CD4-positive, alpha-beta T cell (primary cell): ENCODE measurements at regions not wholly inside any gene's neighbourhood (a gene's known extent, or its start where the extent isn't known, plus 50 kb on each side); places are given as distances from the start of the nearest gene placed in this dataset.

Source experiments
- ATAC-seq: fragments of 200-7000 bp; cut with Tn5 transposase; one replicate; pipeline ENCODE4 v1.10.0; 2022; ENCODE audit warnings: mild to moderate bottlenecking; ENCODE audit not compliant: poor library complexity
- CTCF ChIA-PET: fragments of 350-600 bp; sonication (Branson Sonifier 250); formaldehyde crosslinking; loops from one replicate; lab custom pipeline; 2021; ENCODE audit warnings: antibody characterized with exemption, inconsistent platforms; lab: Charles Lee
- POLR2A ChIA-PET: fragments of 350-600 bp; sonication (Branson Sonifier 250); formaldehyde crosslinking; loops from one replicate; lab custom pipeline; 2021; ENCODE audit warnings: antibody characterized with exemption, inconsistent platforms; lab: Charles Lee
- DNase-seq, 14 experiments: peaks; one replicate each; pipeline ENCODE4 v3.0.0-alpha.2; 2013 to 2020; ENCODE audit warnings: mixed read lengths in 2 of 14
- H3K27ac ChIP-seq, 2 donors: one replicate each; pipeline versions ENCODE4 v1.5.1 to v1.7.0; 2013; ENCODE audit warnings: low read length in 2 of 2, low read depth in 1 of 2, mild to moderate bottlenecking in 1 of 2
- H3K27me3 ChIP-seq, 2 experiments: 1 replicate in 1 of 2; 2 replicates in 1 of 2; pipeline versions ENCODE4 v1.6.1 to v1.7.0; 2013; ENCODE audit warnings: low read length in 2 of 2, control low read depth in 1 of 2, mild to moderate bottlenecking in 1 of 2, moderate library complexity in 1 of 2; ENCODE audit not compliant: insufficient read depth in 2 of 2, control insufficient read depth in 1 of 2
- H3K36me3 ChIP-seq: one replicate; pipeline ENCODE4 v1.6.1; 2013; ENCODE audit warnings: low read length, control low read depth; ENCODE audit not compliant: insufficient read depth
- H3K4me1 ChIP-seq: one replicate; pipeline ENCODE4 v1.6.1; 2013; ENCODE audit warnings: low read length, control low read depth; ENCODE audit not compliant: insufficient read depth
- H3K4me3 ChIP-seq: one replicate; pipeline ENCODE4 v1.5.1; 2013; ENCODE audit warnings: mild to moderate bottlenecking, low read length, moderate library complexity
- H3K9me3 ChIP-seq, 2 experiments: 1 replicate in 1 of 2; 2 replicates in 1 of 2; pipeline versions ENCODE4 v1.6.1 to v1.7.0; 2013; ENCODE audit warnings: low read length in 2 of 2, mild to moderate bottlenecking in 2 of 2, control low read depth in 1 of 2, moderate library complexity in 1 of 2; ENCODE audit not compliant: control insufficient read depth in 1 of 2, insufficient read depth in 1 of 2
- H3K27ac Mint-ChIP-seq: one replicate; pipeline ENCODE4 v1.8.0; 2020; ENCODE audit warnings: mixed read lengths
- H3K27me3 Mint-ChIP-seq: one replicate; pipeline ENCODE4 v1.8.0; 2021; ENCODE audit warnings: mixed read lengths
- H3K36me3 Mint-ChIP-seq: one replicate; pipeline ENCODE4 v1.8.0; 2021; ENCODE audit warnings: low read depth, mixed read lengths
- H3K4me1 Mint-ChIP-seq: one replicate; pipeline ENCODE4 v1.8.0; 2021; ENCODE audit warnings: low read depth, mixed read lengths
- H3K4me3 Mint-ChIP-seq: one replicate; pipeline ENCODE4 v1.8.0; 2020; ENCODE audit warnings: mild to moderate bottlenecking, mixed read lengths
- H3K9me3 Mint-ChIP-seq: one replicate; pipeline ENCODE4 v1.8.0; 2020; ENCODE audit warnings: mixed read lengths
- CTCF ChIP-seq: fragments of 200-600 bp; IDR thresholded peaks from one replicate; pipeline ENCODE4 v1.8.0; 2022; ENCODE audit warnings: antibody characterized with exemption, mild to moderate bottlenecking
- intact Hi-C, 2 experiments: fragments of 100-400 bp; cut with DNase I in 1 of 2; cut with micrococcal nuclease in 1 of 2; formaldehyde crosslinking; loops; one replicate each; pipeline versions ENCODE4 v1.15.1 to v1.9.0; 2023 to 2025; cut with DNase I, micrococcal nuclease

GRCh38 chr4:55021214-55021613 is 104.2 kb downstream of the KDR start:
- H3K9me3 Mint-ChIP-seq = no peaks in the 10 kb centered on the region
- TF ChIP-seq CTCF = no peak
- Histone ChIP-seq H3K9me3 (peaks cover 0 to 4% of the 10 kb centered on the region in 2 experiments), H3K27ac (no peak overlapping the region), H3K27me3 (peaks cover 0 to 3% of the 10 kb centered on the region in 2 experiments), H3K4me3 (no peak overlapping the region), H3K4me1 (no peaks in the 10 kb centered on the region), H3K36me3 (no peaks in the 10 kb centered on the region)
- intact Hi-C loops = no loop called here
- DNase-seq (no peak), ATAC-seq (no peak)
- H3K27me3 Mint-ChIP-seq = peaks cover 26% of the 10 kb centered on the region
- H3K4me3 Mint-ChIP-seq = no peak overlapping the region
- H3K36me3 Mint-ChIP-seq = no peaks in the 10 kb centered on the region
- no peak overlapping the region for H3K27ac Mint-ChIP-seq
- ChIA-PET CTCF (no interaction called here), POLR2A (no interaction called here)
- no peaks in the 10 kb centered on the region for H3K4me1 Mint-ChIP-seq

GRCh38 chr4:55020131-55020530 is 105.3 kb downstream of the KDR start:
- H3K27me3 ChIP-seq = peaks cover 0 to 3% of the 10 kb centered on the region in 2 experiments
- peaks cover 0 to 4% of the 10 kb centered on the region in 2 experiments for H3K9me3 ChIP-seq
- Mint-ChIP-seq H3K9me3 (no peaks in the 10 kb centered on the region), H3K4me3 (no peak overlapping the region), H3K4me1 (no peaks in the 10 kb centered on the region), H3K27me3 (peaks cover 26% of the 10 kb centered on the region), H3K36me3 (no peaks in the 10 kb centered on the region), H3K27ac (no peak overlapping the region)
- H3K36me3 ChIP-seq = no peaks in the 10 kb centered on the region
- POLR2A ChIA-PET = no interaction called here
- H3K4me3 ChIP-seq = no peak overlapping the region
- H3K27ac ChIP-seq = no peak overlapping the region
- DNase-seq (no peak), ATAC-seq (no peak)
- TF ChIP-seq CTCF = no peak
- intact Hi-C loops = no loop called here
- CTCF ChIA-PET = no interaction called here
- no peaks in the 10 kb centered on the region for H3K4me1 ChIP-seq

- H3K9me3 ChIP-seq = peaks cover 0 to 4% of the 10 kb centered on the region in 2 experiments
- Mint-ChIP-seq H3K27ac (no peak overlapping the region), H3K36me3 (no peaks in the 10 kb centered on the region), H3K9me3 (no peaks in the 10 kb centered on the region), H3K4me3 (no peak overlapping the region), H3K27me3 (peaks cover 26% of the 10 kb centered on the region), H3K4me1 (no peaks in the 10 kb centered on the region)
- ChIA-PET POLR2A (no interaction called here), CTCF (interaction anchor here (1.5 kb wide), 1 partner anchor 16 kb away, joined by 3 read pairs; no protein-coding TSS in a partner anchor)
- intact Hi-C loops = no loop called here
- TF ChIP-seq CTCF = no peak
- DNase-seq = no peak
- H3K4me3 ChIP-seq = no peak overlapping the region
- no peak for ATAC-seq
- H3K27ac ChIP-seq = no peak overlapping the region
- no peaks in the 10 kb centered on the region for H3K36me3 ChIP-seq
- peaks cover 0 to 3% of the 10 kb centered on the region in 2 experiments for H3K27me3 ChIP-seq
- H3K4me1 ChIP-seq = no peaks in the 10 kb centered on the region
These were observed 106.4 kb downstream of the KDR start for GRCh38 chr4:55018978-55019377.
